Midbrain (tissue), 1 donor: ENCODE measurements at regions not wholly inside any gene's neighbourhood (a gene's known extent, or its start where the extent isn't known, plus 50 kb on each side); places are given as distances from the start of the nearest gene placed in this dataset.
"Not testable (repeated sequence)": the region's sequence is repeated elsewhere in the genome, so short reads cannot be mapped to it uniquely, and the experiment has no call there.

Source experiments
- DNase-seq: peaks from one replicate; lab custom pipeline; 2025; lab: John Stamatoyannopoulos, UW

DNA sequence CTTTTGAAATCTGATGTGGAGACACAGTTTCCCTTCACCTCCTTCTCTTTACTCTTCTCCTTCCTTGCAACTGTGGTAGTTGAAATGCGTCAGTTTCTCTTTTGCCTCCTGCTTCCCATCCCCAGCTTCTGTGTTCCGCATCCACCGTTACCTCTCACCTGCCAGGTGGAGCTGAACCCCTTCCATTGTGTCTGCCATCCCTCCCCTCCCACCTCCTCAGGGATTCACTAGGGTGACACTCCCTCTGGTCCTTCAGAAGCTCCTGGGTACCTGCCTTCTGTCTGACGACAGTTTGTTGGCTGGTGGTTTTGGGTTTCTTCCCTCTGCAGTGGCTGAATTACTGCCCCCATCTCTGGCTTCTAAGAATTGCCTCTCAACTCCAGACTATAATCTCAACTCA, 132.1 kb downstream of the SLC24A2 start:
- DNase-seq, result no peak

DNA sequence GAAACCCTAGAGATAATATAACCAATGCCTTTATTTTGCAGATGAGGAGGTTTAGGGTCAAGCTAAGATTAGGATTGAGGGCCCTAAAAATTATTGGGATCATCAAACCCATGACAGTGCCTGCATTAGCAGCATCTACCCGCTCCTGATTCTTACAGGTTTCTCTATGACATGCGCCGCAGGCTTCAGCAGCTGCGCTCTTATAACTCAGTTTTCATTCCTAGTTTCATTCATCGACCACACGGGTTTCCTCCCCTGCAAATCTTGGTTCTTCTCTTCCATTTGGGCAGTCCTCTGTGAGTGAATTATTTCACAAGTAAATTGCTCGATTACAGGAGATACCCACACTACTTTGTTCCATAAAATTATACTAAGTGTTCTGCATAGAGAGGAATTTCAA, 137.2 kb downstream of the SLC24A2 start:
- DNase-seq, result no peak

DNA sequence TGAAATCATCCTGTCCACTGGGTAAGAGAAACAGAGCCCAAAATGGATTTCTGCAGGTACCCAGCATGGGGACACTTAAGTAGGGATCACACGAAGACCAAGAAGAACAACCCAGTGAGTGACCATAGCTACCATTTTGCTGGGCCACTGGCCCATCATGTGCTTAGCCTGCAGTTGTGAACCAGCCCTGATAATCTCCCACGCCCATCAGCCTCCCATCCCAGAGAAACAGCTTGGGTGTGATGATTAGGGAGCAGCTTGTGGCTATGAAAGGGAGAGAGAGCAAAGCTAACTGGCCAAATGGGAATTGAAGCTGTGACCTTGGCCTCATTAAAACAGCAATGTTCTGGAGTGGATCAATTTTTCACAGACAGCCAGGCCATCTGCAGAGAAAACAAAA, 138.5 kb downstream of the SLC24A2 start:
- no peak for DNase-seq

- DNase-seq, result no peak
Measured at GRCh38 chr9:19649336-19650041, 139.3 kb downstream of the SLC24A2 start.

DNA sequence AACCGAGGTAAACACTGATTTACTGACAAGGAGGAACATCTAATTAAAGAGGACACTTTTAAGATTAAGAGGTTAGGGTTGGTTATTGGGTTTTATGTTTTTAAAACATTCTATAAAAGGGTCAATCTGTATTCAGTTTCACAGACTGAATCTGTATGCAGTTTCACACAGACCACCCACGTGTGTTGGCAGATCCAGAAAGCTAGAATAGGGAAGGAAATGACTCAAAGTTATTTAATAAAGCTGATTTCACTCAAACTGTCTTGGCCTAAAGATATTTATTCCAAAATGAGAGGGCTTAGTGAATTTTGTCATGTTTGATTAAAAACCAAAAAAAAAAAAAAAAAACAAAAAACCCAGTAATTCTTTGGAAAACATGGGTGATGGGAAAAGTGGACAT, 140.2 kb downstream of the SLC24A2 start:
- DNase-seq, result no peak

DNA sequence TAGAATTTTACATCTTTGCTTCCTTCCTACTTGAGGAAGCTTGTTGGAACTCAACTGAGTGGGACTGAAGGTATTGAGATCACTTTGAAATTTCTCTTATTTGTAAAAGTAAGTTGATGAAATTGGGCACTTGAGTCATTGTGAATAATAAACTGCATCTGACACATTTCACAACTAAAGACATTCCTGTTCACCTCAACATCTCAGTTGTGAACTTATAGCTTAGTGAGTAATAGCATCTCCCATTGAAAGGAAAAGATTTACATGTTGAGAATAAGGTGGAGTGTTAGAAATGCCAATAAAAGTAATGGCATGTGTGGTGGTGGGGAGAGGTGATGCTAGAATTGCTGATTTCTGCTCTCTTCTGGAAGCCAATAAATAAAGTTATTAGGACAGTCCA, 145.0 kb downstream of the SLC24A2 start:
- no peak for DNase-seq

GRCh38 chr9:19642256-19642655, 146.6 kb downstream of the SLC24A2 start:
- DNase-seq, result peak; percentile 80

GRCh38 chr9:19641046-19641445, 147.8 kb downstream of the SLC24A2 start:
- peak; percentile 47 for DNase-seq

DNA sequence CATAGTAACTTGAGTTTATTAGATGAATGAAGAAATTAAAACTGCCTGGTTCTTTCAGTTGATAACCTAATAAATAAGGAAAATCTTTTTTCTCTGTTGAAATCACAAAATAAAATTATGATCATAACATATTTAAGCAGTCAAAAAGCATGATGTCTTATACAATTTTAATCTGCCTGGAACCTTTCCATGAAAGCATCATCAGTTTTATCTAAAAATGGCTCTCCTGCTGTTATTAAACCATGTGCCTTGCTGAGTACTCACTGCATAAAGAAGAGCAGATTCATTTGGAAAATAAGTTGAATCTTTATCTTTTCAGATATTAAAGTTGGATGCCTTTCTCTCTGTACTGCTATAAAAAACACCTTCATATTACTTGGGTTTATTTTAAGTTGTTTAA, 148.8 kb downstream of the SLC24A2 start:
- no peak for DNase-seq

DNA sequence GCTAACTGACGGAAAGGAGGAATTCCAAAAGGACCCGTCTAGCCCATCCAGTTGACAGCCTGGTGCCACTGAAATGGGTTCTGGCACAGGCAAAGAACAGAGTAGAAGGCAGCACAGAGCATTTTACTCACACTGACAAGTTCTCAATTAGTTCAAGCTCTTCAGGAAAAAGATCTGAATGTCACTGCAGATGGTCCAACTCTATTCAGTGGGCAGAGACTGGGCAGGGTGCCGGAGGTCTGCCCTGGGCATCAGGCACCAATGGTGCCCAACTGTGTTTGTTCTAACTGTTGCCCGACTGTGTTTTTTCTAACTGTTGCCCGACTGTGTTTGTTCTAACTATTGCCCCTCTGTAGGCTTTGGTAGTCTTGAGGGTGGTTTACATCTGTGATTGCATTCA, 151.8 kb downstream of the SLC24A2 start:
- DNase-seq, result no peak

DNA sequence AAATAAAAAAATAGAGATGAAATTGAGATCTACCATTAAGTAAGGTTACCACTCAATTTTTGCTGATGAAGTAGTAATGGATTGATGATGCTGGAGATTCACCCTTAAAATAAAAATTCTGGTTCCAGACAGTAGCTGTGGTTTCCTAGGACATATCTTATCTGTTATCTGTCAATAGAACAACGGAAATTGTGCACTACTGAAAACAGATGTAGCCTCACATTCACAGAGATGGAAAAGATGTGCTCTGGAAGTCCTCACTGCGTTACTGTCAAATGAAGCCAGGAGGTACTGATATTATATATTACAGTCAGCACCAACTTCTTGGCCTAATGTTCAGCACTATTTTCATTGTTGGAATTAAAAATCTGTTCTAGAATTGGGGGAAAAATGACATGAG, 154.0 kb downstream of the SLC24A2 start:
- DNase-seq, result no peak

DNA sequence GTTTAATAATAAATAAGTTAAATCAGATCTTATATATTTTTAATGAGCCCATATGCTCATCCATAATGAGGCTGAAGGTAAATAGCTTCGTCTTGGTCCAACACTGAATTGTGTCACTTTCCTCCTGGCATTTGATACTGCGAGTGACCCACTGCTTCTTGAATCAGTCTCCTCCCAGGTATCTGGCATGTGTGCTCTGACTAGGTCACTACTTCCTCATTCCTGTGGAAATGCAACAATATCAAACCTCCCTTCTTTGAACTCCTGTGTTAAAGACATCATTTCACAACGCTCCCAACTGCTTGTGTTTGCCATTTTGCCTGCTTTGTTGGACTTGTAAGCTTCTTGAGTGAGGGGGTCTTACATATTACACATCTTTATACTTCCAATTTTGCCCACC, 157.7 kb downstream of the SLC24A2 start:
- no peak for DNase-seq

GRCh38 chr9:19630760-19631159, 158.1 kb downstream of the SLC24A2 start:
- DNase-seq, result no peak

DNA sequence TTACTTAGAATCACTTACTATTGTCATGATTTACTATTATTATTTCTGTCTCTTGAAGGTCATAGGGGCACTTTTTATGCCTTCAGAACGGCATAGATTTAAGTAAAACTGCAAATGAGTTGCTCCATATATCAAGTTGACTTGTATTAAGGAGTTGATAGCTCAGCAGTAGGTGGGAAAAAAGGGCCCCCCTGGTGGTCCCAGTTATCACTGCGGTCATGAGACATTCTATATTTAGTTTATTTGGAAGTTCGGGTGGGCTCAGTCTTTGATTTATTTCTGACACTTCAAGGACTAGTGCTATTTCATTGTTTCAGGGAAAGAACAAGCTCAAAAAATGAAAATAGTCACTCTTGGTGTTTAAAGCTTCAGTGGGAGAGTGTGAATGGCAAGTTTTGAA, 159.3 kb downstream of the SLC24A2 start:
- no peak for DNase-seq

GRCh38 chr9:19625426-19625825, 163.4 kb downstream of the SLC24A2 start:
- not testable (repeated sequence) for DNase-seq

- no peak for DNase-seq
Measured at GRCh38 chr9:19624519-19624918, 164.3 kb downstream of the SLC24A2 start.

- DNase-seq, result no peak
Measured at GRCh38 chr9:19623941-19624340, 164.9 kb downstream of the SLC24A2 start.

GRCh38 chr9:19620326-19620725, 168.5 kb downstream of the SLC24A2 start:
- no peak for DNase-seq

DNA sequence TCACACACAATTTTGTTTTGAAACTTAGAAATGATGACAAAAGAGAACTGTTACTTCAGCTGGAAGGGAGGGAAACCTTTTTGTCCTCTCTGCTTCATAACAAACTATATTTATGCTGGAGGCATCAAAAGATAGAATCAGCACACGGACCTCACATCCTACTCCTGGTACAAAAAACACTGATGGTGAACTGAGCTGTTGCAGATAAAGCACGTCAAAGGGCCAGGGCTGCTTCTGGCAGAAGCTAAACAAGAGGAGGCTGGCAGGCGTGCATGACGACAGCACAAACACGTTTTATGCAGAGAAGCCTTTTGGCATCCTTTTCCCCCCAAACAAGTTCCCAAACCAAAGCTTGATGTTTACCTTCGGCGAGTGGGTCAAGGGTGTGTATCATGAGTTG, 169.6 kb downstream of the SLC24A2 start:
- DNase-seq, result peak; percentile 42

DNA sequence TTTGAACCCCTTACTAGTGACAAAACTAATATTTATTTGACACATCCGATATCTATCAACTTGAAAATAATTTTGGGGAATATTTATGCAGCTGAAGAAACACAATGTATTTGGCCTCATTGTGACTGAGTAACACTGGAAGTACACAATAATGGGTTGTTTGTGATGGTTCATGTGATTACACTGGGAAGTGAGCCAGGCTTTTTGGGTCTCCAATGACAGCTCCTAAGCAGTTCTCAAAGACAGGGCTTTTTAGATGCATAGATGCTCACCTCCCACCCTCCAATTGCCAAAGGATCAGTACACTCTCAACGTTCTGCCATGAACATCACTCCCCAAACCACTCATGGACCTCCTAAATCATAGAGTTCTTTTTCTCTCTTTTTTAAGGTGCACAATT, 170.0 kb downstream of the SLC24A2 start:
- peak; percentile 88 for DNase-seq

DNA sequence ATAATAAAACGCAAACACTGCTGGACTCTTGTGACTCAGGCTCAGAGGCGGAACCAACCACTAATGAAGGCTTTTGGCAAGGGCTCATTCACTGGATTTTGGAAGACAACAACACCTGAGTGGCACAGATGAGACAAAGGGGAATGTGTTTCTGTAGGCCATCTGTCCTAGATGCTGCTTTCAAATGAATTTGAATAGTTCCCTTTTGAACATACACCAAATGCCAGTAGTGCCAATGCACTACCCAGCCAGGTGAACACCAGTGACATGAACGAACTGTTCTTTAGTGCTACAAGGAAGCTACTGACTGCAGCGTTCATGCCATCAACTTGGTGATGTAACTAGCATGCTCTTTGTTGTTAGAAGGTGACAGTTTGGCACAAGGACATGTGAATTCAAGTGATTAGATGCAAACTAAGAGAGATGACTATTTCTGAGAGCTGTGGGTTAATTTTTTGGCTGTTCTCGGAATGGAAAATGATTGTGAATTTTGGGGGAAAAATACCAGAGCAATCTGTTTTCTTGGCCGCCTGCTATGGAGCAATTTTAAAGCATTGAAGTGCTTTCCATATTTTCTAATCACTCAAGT, 173.7 kb downstream of the SLC24A2 start:
- DNase-seq, result no peak

DNA sequence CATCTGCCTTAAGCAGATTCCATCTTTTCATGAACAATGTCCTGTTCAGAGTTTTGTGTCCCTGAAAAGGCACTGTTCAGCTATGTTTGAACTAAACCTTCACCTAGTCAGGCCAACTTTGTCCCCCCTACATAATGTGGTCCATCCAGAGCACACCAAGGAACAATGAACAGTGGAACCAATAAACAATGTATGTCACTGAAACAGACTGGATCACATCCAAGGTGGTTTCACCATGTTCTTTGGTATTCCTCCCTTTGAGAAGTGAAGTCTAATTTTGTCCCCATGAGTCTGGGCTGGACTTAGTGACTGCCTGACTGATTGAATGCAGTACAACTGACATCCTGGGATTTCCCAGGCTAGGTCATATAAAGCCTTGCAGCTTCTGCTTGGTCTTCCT, 174.5 kb downstream of the SLC24A2 start:
- DNase-seq, result no peak

DNA sequence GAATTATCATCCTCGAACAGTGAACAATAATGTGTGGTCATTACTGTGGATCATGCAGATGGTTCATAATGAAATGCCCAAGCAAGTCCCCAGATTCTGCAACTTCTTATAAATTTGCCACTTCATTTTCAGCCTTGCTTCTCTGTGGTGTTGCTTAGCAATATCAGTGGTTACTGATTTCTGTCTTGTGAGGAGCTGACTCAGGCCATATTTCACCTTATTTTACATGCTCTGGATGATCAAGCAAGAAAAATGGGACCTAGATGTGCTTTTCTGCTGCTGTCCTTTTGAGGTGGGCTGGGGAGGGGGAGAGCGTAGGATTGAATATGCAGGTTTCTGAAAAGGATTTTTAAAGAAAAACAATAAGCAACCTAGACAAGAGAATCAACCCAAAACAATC, 188.3 kb downstream of the SLC24A2 start:
- DNase-seq, result no peak

DNA sequence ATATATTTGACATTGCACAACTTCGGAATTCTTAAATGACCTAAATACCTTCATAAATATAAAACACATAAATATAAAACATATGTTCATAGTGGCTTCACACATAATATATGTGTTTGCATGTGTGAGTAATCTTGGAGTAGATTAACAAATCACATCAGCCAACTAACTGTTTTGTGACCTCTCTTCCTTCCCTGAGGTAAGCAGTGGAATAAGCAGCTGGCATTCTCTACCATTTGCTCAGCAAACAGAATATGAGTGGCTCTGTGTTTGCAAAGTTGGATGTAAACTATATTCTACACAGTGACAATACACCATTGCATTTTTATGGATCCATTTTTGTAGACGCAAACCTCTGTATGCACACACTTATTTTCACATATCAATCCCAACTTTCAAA, 189.9 kb downstream of the ACER2 start:
- DNase-seq, result no peak
